OCI-LY3 (cell line): ENCODE measurements at regions not wholly inside any gene's neighbourhood (a gene's known extent, or its start where the extent isn't known, plus 50 kb on each side); places are given as distances from the start of the nearest gene placed in this dataset.

Experiments
- H2AFZ ChIP-seq: fragments of 200-600, 300-600 bp; shearing (Covaris generic); 2 replicates; pipeline ENCODE4 v1.6.0; 2014; ENCODE audit warnings: antibody characterized with exemption, low read depth, low read length
- H3K27ac ChIP-seq: fragments of 200-600, 300-600 bp; sonication (generic); 2 replicates; pipeline ENCODE4 v1.5.1; 2014; ENCODE audit warnings: mild to moderate bottlenecking, low read length, moderate library complexity, mixed read lengths
- H3K27me3 ChIP-seq: fragments of 200-600, 300-600 bp; sonication (generic); 2 replicates; pipeline ENCODE4 v1.6.1; 2014; ENCODE audit warnings: low read depth, low read length, mixed read lengths
- H3K36me3 ChIP-seq: fragments of 200-600, 300-600 bp; sonication (generic); replicated peaks from 2 replicates; pipeline ENCODE3; 2014; ENCODE audit warnings: low read depth, low read length, mixed read lengths
- H3K4me1 ChIP-seq: fragments of 300-600, 200-600 bp; sonication (generic); 2 replicates; pipeline ENCODE4 v1.6.1; 2014; ENCODE audit warnings: low read length, mixed read lengths
- H3K4me2 ChIP-seq: fragments of 200-600, 300-600 bp; sonication (generic); 2 replicates; pipeline ENCODE4 v1.6.1; 2014; ENCODE audit warnings: low read length, mixed read lengths
- H3K4me3 ChIP-seq: fragments of 300-600, 200-600 bp; sonication (generic); 2 replicates; pipeline ENCODE4 v1.5.1; 2014; ENCODE audit warnings: antibody characterized with exemption, mild to moderate bottlenecking, low read length, moderate library complexity
- H3K79me2 ChIP-seq: fragments of 300-600, 200-600 bp; shearing (Covaris generic); 2 replicates; pipeline ENCODE4 v1.6.1; 2014; ENCODE audit warnings: mild to moderate bottlenecking, low read length, mixed read lengths
- H3K9ac ChIP-seq: fragments of 300-600, 200-600 bp; shearing (Covaris generic); 2 replicates; pipeline ENCODE4 v1.6.0; 2014; ENCODE audit warnings: mild to moderate bottlenecking, low read length, moderate library complexity
- H3K9me3 ChIP-seq: fragments of 200-600, 300-600 bp; shearing (Covaris generic); 2 replicates; pipeline ENCODE4 v1.6.1; 2014; ENCODE audit warnings: low read length, mixed read lengths; ENCODE audit not compliant: insufficient read depth
- H4K20me1 ChIP-seq: fragments of 200-600, 300-600 bp; sonication (generic); 2 replicates; pipeline ENCODE4 v1.6.1; 2016; ENCODE audit warnings: low read length, mixed read lengths; ENCODE audit not compliant: insufficient read depth
- EZH2phosphoT487 ChIP-seq: fragments of 200-600 bp; shearing (Covaris generic); IDR thresholded peaks from 2 replicates; pipeline ENCODE4 v1.6.1; 2018; ENCODE audit warnings: antibody characterized with exemption, mixed run types, low read depth
- TF ChIP-seq, protein P1 (sequence below): fragments of 200-600, 300-600 bp; sonication (generic); IDR thresholded peaks from 2 replicates; pipeline ENCODE4 v1.5.1; 2014; ENCODE audit warnings: antibody characterized with exemption, low read length, low read depth

DNA sequence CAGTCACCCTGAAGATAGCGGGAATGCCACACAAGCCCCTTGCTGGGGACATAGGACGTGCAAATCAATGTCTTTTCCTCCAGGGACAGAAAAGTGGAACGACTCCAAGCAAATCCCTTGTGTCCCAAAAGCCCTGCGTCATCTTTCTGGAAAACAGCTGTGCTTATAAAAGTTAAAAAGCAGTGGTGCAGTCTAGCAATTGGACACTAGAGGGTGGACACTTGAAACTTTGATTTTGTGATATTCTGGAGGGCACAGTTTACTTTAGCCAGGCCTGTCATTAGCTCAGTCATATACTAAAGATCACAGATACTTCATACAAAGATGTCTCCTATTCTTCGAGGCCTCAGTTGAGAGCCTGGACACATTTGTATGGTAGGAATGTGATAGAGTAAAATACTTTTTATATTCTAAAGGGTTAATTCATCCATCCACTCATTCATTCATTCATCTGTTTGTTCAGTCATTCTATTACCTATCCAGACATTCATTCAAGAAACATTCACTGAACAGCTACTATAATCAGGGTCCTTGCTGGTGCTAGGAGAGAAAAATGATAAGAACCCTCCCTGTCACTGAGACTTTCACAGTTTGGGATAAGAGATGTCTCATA, 63.8 kb upstream of the ANKRD34C start:
- H2AFZ ChIP-seq = no peak overlapping the region
- no peaks in the 10 kb centered on the region for H3K79me2 ChIP-seq
- no peak overlapping the region for H3K27ac ChIP-seq
- no peaks in the 10 kb centered on the region for H3K9me3 ChIP-seq
- H3K4me1 ChIP-seq = no peaks in the 10 kb centered on the region; the same call in 1 of the 2 replicates
- H3K9ac ChIP-seq = no peak overlapping the region
- TF ChIP-seq, protein P1, sequence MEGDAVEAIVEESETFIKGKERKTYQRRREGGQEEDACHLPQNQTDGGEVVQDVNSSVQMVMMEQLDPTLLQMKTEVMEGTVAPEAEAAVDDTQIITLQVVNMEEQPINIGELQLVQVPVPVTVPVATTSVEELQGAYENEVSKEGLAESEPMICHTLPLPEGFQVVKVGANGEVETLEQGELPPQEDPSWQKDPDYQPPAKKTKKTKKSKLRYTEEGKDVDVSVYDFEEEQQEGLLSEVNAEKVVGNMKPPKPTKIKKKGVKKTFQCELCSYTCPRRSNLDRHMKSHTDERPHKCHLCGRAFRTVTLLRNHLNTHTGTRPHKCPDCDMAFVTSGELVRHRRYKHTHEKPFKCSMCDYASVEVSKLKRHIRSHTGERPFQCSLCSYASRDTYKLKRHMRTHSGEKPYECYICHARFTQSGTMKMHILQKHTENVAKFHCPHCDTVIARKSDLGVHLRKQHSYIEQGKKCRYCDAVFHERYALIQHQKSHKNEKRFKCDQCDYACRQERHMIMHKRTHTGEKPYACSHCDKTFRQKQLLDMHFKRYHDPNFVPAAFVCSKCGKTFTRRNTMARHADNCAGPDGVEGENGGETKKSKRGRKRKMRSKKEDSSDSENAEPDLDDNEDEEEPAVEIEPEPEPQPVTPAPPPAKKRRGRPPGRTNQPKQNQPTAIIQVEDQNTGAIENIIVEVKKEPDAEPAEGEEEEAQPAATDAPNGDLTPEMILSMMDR = peak; percentile 23
- TF ChIP-seq EZH2phosphoT487 = no peak
- H3K4me3 ChIP-seq = no peak overlapping the region
- no peaks in the 10 kb centered on the region for H4K20me1 ChIP-seq
- no peaks in the 10 kb centered on the region for H3K36me3 ChIP-seq
- peaks cover 80% of the 10 kb centered on the region for H3K27me3 ChIP-seq
- H3K4me2 ChIP-seq = no peak overlapping the region

- Histone ChIP-seq H3K9me3 (no peaks in the 10 kb centered on the region), H3K36me3 (no peaks in the 10 kb centered on the region), H3K27ac (no peak overlapping the region), H2AFZ (no peak overlapping the region), H3K4me3 (no peak overlapping the region), H3K79me2 (no peaks in the 10 kb centered on the region), H3K9ac (no peak overlapping the region), H3K27me3 (peaks cover 76% of the 10 kb centered on the region), H3K4me1 (peaks cover 12% of the 10 kb centered on the region), H3K4me2 (no peak overlapping the region), H4K20me1 (no peaks in the 10 kb centered on the region)
- TF ChIP-seq, protein P1 = no peak
- no peak for TF ChIP-seq EZH2phosphoT487
These were observed 68.9 kb upstream of the ANKRD34C start for GRCh38 chr15:79213650-79214049.

DNA sequence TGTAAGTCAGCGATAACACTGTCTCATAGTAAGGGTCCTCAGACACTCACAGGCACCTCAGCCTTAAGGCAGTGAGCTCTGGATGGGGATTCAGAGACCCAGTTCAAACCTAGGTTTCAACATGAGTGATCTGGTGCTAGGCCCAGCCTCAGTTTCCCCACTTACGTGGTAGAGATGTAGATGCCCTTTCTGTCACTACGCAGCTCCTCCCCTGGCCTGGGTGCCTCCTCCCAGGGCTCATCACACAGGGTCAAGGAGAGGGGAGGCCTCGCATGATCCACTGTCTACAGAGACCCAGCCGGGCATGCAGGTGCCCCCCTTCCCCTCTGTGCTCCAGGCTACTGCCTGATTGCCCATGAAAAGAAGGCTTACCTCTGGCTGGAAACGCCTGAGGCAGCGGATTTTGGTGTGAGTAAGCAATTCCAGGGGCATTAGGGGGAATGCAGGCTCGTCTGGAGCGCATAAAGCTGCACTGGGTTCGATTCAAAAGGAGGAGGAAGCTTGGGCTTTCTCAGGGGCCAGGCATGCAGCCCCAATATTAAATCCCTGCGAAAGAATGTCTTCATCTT, 69.8 kb upstream of the ANKRD34C start:
- Histone ChIP-seq H3K9ac (no peak overlapping the region), H4K20me1 (no peaks in the 10 kb centered on the region), H3K4me2 (no peak overlapping the region), H2AFZ (no peak overlapping the region), H3K4me1 (peaks cover 12% of the 10 kb centered on the region), H3K36me3 (no peaks in the 10 kb centered on the region), H3K4me3 (no peak overlapping the region), H3K79me2 (no peaks in the 10 kb centered on the region), H3K9me3 (no peaks in the 10 kb centered on the region), H3K27ac (no peak overlapping the region), H3K27me3 (peaks cover 76% of the 10 kb centered on the region)
- TF ChIP-seq EZH2phosphoT487 = no peak
- TF ChIP-seq, protein P1 = no peak

- Histone ChIP-seq H3K27me3 (peaks cover 75% of the 10 kb centered on the region), H3K9ac (no peak overlapping the region), H3K27ac (no peak overlapping the region), H3K79me2 (no peaks in the 10 kb centered on the region), H3K4me1 (peaks cover 12% of the 10 kb centered on the region), H2AFZ (no peak overlapping the region), H3K4me3 (no peak overlapping the region), H3K9me3 (no peaks in the 10 kb centered on the region), H4K20me1 (no peaks in the 10 kb centered on the region), H3K4me2 (no peak overlapping the region), H3K36me3 (no peaks in the 10 kb centered on the region)
- no peak for TF ChIP-seq EZH2phosphoT487
- TF ChIP-seq, protein P1 = no peak
These were observed 71.0 kb upstream of the ANKRD34C start for GRCh38 chr15:79211481-79211880.
